WTC11 (cell line): ENCODE measurements at regions not wholly inside any gene's neighbourhood (a gene's known extent, or its start where the extent isn't known, plus 50 kb on each side); places are given as distances from the start of the nearest gene placed in this dataset.

Source experiments
- CREM ChIP-seq: sonication (generic); formaldehyde crosslinking; IDR thresholded peaks from 2 replicates; pipeline ENCODE4 v1.8.1; 2022; ENCODE audit warnings: mild to moderate bottlenecking, missing genetic modification reagents, moderate library complexity
- ESRRA ChIP-seq: sonication (generic); formaldehyde crosslinking; IDR thresholded peaks from 2 replicates; pipeline ENCODE4 v1.8.1; 2022; ENCODE audit warnings: mild to moderate bottlenecking, missing genetic modification reagents, borderline replicate concordance
- FOXJ3 ChIP-seq: sonication (generic); formaldehyde crosslinking; IDR thresholded peaks from 2 replicates; pipeline ENCODE4 v1.9.0; 2021; ENCODE audit warnings: missing genetic modification reagents, mild to moderate bottlenecking, borderline replicate concordance
- GABPB1 ChIP-seq: sonication (generic); formaldehyde crosslinking; IDR thresholded peaks from 2 replicates; pipeline ENCODE4 v1.8.1; 2023; ENCODE audit warnings: mild to moderate bottlenecking, missing genetic modification reagents
- MYBL2 ChIP-seq: sonication (generic); formaldehyde crosslinking; IDR thresholded peaks from 2 replicates; pipeline ENCODE4 v1.8.1; 2023; ENCODE audit warnings: mild to moderate bottlenecking, moderate library complexity, missing genetic modification reagents
- NFATC4 ChIP-seq: fragments of 250-450 bp; sonication (Bioruptor Pico); IDR thresholded peaks from 2 replicates; pipeline ENCODE4 v1.9.0; 2021; ENCODE audit warnings: mild to moderate bottlenecking
- TCF7 ChIP-seq: sonication (generic); formaldehyde crosslinking; IDR thresholded peaks from 2 replicates; pipeline ENCODE4 v1.8.0; 2022; ENCODE audit warnings: mild to moderate bottlenecking, low read depth, missing genetic modification reagents, moderate library complexity
- ZNF138 ChIP-seq: sonication (generic); formaldehyde crosslinking; conservative IDR thresholded peaks from 2 replicates; pipeline ENCODE4 v1.8.1; 2022; ENCODE audit warnings: mild to moderate bottlenecking, moderate library complexity, missing genetic modification reagents
- ZNF671 ChIP-seq: fragments of 250-450 bp; sonication (Bioruptor Pico); IDR thresholded peaks from 2 replicates; pipeline ENCODE4 v1.8.0; 2021; ENCODE audit warnings: mild to moderate bottlenecking
- TF ChIP-seq, protein P1 (sequence below): fragments of 200-600 bp; IDR thresholded peaks from 2 replicates; pipeline ENCODE4 v1.8.0; 2022; ENCODE audit warnings: antibody characterized with exemption
- TF ChIP-seq, protein P2 (sequence below): sonication (generic); formaldehyde crosslinking; IDR thresholded peaks from 2 replicates; pipeline ENCODE4 v1.8.0; 2022; ENCODE audit warnings: mild to moderate bottlenecking, missing genetic modification reagents
- TF ChIP-seq, protein P3 (sequence below): sonication (generic); formaldehyde crosslinking; IDR thresholded peaks from 2 replicates; pipeline ENCODE4 v1.8.0; 2023; ENCODE audit warnings: missing genetic modification reagents
- TF ChIP-seq, protein P4 (sequence below): sonication (generic); formaldehyde crosslinking; IDR thresholded peaks from 2 replicates; pipeline ENCODE4 v1.8.1; 2023; ENCODE audit warnings: mild to moderate bottlenecking, moderate library complexity, missing genetic modification reagents

DNA sequence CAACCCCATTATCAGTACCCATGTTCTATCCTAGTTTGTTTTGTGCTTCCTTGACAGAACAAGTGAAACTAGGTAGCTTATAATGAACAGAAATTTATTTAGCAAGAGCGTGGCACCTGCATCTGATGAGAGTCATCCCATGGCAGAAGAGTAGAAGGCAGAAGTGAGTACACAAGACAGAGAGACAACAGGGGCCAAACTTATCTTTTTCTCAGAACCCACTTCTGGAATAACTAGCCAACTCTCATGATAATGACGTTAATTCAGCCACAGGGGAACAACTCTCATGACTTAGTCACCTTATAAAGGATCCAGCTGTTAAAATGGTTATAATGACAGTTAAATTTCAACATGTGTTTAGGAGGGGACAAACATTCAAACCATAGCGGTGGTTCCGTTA is 644.9 kb downstream of the TECRL start:
- TF ChIP-seq, protein P1, sequence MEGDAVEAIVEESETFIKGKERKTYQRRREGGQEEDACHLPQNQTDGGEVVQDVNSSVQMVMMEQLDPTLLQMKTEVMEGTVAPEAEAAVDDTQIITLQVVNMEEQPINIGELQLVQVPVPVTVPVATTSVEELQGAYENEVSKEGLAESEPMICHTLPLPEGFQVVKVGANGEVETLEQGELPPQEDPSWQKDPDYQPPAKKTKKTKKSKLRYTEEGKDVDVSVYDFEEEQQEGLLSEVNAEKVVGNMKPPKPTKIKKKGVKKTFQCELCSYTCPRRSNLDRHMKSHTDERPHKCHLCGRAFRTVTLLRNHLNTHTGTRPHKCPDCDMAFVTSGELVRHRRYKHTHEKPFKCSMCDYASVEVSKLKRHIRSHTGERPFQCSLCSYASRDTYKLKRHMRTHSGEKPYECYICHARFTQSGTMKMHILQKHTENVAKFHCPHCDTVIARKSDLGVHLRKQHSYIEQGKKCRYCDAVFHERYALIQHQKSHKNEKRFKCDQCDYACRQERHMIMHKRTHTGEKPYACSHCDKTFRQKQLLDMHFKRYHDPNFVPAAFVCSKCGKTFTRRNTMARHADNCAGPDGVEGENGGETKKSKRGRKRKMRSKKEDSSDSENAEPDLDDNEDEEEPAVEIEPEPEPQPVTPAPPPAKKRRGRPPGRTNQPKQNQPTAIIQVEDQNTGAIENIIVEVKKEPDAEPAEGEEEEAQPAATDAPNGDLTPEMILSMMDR, result no peak
- TF ChIP-seq ESRRA (CRISPR knock-in tag) (no peak), NFATC4 (CRISPR knock-in tag) (no peak), CREM (CRISPR knock-in tag) (no peak), TCF7 (CRISPR knock-in tag) (no peak), MYBL2 (CRISPR knock-in tag) (no peak), FOXJ3 (no peak), ZNF138 (CRISPR knock-in tag) (no peak), GABPB1 (no peak), ZNF671 (CRISPR knock-in tag) (no peak)
- TF ChIP-seq, protein P2, sequence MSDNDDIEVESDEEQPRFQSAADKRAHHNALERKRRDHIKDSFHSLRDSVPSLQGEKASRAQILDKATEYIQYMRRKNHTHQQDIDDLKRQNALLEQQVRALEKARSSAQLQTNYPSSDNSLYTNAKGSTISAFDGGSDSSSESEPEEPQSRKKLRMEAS (CRISPR knock-in tag), result no peak
- TF ChIP-seq, protein P3, sequence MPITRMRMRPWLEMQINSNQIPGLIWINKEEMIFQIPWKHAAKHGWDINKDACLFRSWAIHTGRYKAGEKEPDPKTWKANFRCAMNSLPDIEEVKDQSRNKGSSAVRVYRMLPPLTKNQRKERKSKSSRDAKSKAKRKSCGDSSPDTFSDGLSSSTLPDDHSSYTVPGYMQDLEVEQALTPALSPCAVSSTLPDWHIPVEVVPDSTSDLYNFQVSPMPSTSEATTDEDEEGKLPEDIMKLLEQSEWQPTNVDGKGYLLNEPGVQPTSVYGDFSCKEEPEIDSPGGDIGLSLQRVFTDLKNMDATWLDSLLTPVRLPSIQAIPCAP (CRISPR knock-in tag), result no peak
- TF ChIP-seq, protein P4, sequence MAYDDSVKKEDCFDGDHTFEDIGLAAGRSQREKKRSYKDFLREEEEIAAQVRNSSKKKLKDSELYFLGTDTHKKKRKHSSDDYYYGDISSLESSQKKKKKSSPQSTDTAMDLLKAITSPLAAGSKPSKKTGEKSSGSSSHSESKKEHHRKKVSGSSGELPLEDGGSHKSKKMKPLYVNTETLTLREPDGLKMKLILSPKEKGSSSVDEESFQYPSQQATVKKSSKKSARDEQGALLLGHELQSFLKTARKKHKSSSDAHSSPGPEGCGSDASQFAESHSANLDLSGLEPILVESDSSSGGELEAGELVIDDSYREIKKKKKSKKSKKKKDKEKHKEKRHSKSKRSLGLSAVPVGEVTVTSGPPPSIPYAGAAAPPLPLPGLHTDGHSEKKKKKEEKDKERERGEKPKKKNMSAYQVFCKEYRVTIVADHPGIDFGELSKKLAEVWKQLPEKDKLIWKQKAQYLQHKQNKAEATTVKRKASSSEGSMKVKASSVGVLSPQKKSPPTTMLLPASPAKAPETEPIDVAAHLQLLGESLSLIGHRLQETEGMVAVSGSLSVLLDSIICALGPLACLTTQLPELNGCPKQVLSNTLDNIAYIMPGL (CRISPR knock-in tag), result no peak
